ENCODE measurements at regions not wholly inside any gene's neighbourhood (a gene's known extent, or its start where the extent isn't known, plus 50 kb on each side); places are given as distances from the start of the nearest gene placed in this dataset.
"Not testable (repeated sequence)": the region's sequence is repeated elsewhere in the genome, so short reads cannot be mapped to it uniquely, and the experiment has no call there.

DNA sequence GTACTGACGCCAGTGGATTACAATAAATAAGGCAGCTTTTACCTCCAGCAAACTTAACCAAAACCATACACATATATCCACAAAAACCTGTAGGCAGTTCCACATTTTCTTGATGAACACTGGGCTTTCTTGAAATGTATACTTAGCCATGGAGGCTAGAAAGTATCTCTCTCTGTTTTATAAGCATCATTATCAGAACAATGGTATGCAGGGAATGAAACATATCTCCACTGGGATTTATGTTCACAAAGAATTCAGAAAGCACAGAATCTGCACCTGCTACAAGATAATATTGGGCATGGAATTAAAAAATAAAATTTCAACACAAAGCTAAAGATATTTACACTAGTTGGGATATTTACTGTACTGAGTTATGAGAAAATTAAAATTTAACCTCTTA lies 126.1 kb upstream of the RASA1 start:
- in situ Hi-C loops (cut with HindIII; ENCODE audit: low pct_unique_long_range_greater_than_20kb, low sequenced_read_pairs) (no loop called here), intact Hi-C loops (cut with micrococcal nuclease; ENCODE audit: unreplicated experiment) (no loop called here)
- no peak for ATAC-seq
- no peaks in the 10 kb centered on the region for H3K9me3 ChIP-seq (ENCODE audit: control insufficient read depth, insufficient read depth, low read depth, low read length)
- no peak for DNase-seq (ENCODE audit: low read depth, low spot score)
- H3K36me3 ChIP-seq (ENCODE audit: control insufficient read depth, insufficient read depth, low read length) = no peaks in the 10 kb centered on the region
- TF ChIP-seq, protein P1, sequence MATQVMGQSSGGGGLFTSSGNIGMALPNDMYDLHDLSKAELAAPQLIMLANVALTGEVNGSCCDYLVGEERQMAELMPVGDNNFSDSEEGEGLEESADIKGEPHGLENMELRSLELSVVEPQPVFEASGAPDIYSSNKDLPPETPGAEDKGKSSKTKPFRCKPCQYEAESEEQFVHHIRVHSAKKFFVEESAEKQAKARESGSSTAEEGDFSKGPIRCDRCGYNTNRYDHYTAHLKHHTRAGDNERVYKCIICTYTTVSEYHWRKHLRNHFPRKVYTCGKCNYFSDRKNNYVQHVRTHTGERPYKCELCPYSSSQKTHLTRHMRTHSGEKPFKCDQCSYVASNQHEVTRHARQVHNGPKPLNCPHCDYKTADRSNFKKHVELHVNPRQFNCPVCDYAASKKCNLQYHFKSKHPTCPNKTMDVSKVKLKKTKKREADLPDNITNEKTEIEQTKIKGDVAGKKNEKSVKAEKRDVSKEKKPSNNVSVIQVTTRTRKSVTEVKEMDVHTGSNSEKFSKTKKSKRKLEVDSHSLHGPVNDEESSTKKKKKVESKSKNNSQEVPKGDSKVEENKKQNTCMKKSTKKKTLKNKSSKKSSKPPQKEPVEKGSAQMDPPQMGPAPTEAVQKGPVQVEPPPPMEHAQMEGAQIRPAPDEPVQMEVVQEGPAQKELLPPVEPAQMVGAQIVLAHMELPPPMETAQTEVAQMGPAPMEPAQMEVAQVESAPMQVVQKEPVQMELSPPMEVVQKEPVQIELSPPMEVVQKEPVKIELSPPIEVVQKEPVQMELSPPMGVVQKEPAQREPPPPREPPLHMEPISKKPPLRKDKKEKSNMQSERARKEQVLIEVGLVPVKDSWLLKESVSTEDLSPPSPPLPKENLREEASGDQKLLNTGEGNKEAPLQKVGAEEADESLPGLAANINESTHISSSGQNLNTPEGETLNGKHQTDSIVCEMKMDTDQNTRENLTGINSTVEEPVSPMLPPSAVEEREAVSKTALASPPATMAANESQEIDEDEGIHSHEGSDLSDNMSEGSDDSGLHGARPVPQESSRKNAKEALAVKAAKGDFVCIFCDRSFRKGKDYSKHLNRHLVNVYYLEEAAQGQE (IDR thresholded peaks at IDR 0.05; ENCODE audit: insufficient read depth in 1 of 2, low read depth in 2 of 2, low read length in 1 of 2) = no peak
- TF ChIP-seq POLR2AphosphoS5 (IDR thresholded peaks at IDR 0.05; ENCODE audit: low read depth, low read length) (no peak), TCF7L2 (IDR thresholded peaks at IDR 0.05; ENCODE audit: low read depth, low read length) (no peak), SIN3A (IDR thresholded peaks at IDR 0.05; ENCODE audit: borderline replicate concordance, insufficient read depth, low read depth, low read length) (no peak)
- TF ChIP-seq, protein P2, sequence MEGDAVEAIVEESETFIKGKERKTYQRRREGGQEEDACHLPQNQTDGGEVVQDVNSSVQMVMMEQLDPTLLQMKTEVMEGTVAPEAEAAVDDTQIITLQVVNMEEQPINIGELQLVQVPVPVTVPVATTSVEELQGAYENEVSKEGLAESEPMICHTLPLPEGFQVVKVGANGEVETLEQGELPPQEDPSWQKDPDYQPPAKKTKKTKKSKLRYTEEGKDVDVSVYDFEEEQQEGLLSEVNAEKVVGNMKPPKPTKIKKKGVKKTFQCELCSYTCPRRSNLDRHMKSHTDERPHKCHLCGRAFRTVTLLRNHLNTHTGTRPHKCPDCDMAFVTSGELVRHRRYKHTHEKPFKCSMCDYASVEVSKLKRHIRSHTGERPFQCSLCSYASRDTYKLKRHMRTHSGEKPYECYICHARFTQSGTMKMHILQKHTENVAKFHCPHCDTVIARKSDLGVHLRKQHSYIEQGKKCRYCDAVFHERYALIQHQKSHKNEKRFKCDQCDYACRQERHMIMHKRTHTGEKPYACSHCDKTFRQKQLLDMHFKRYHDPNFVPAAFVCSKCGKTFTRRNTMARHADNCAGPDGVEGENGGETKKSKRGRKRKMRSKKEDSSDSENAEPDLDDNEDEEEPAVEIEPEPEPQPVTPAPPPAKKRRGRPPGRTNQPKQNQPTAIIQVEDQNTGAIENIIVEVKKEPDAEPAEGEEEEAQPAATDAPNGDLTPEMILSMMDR (IDR thresholded peaks at IDR 0.05) = no peak
- no peaks in the 10 kb centered on the region for H3K4me1 ChIP-seq (ENCODE audit: control insufficient read depth, insufficient read depth, low read length)
- no peak overlapping the region for H3K27ac ChIP-seq (ENCODE audit: low read length)
- POLR2A ChIA-PET = no interaction called here
- H3K4me3 ChIP-seq (ENCODE audit: low read depth in 2 of 2, low read length in 2 of 2) = no peak overlapping the region
- H3K27me3 ChIP-seq (ENCODE audit: control insufficient read depth, insufficient read depth, low read length) = no peaks in the 10 kb centered on the region
- no TSS peak for BruUV-seq (replicated peaks)
- CTCF ChIA-PET = no interaction called here

DNA sequence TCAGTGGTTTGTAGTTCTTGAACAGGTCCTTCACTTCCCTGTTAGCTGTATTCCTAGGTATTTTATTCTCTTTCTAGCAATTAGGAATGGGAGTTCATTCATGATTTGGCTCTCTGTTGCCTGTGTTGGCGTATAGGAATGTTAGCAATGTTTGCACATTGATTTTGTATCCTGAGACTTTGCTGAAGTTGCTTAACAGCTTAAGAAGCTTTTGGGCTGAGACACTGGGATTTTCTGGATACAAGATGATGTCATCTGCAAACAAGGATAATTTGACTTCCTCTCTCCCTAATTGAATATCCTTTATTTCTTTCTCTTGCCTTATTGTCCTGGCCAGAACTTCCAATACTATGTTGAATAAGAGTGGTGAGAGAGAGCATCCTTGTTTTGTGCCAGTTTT lies 121.8 kb upstream of the RASA1 start:
- H3K27ac ChIP-seq (ENCODE audit: low read length); H3K9me3 ChIP-seq (ENCODE audit: control insufficient read depth, insufficient read depth, low read depth, low read length); ATAC-seq; H3K4me1 ChIP-seq (ENCODE audit: control insufficient read depth, insufficient read depth, low read length); H3K27me3 ChIP-seq (ENCODE audit: control insufficient read depth, insufficient read depth, low read length); POLR2A ChIA-PET; intact Hi-C loops (cut with micrococcal nuclease; ENCODE audit: unreplicated experiment); H3K36me3 ChIP-seq (ENCODE audit: control insufficient read depth, insufficient read depth, low read length); H3K4me3 ChIP-seq (ENCODE audit: low read depth in 2 of 2, low read length in 2 of 2); CTCF ChIA-PET; BruUV-seq (replicated peaks); DNase-seq (ENCODE audit: low read depth, low spot score); in situ Hi-C loops (cut with HindIII; ENCODE audit: low pct_unique_long_range_greater_than_20kb, low sequenced_read_pairs): not testable (repeated sequence)

DNA sequence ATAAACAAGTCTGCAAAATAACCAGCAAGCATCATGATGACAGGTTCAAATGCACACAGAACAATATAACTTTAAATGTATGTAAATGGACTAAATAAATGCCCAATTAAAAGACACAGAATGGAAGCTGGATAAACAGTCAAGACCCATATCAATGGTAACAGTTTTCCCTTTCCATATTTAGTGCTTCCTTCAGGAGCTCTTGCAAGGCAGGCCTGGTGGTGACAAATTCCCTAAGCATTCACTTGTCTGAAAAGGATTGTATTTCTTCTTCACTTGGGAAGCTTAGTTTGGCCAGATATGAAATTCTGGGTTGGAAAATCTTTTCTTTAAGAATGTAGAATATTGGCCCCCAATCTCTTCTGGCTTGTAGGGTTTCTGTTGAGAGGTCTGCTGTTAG lies 120.2 kb upstream of the RASA1 start:
- intact Hi-C loops (cut with micrococcal nuclease; ENCODE audit: unreplicated experiment) = no loop called here

More for the DNA sequence above, 120.2 kb upstream of the RASA1 start:
- TF ChIP-seq POLR2AphosphoS5 (IDR thresholded peaks at IDR 0.05; ENCODE audit: low read depth, low read length) (no peak), SIN3A (IDR thresholded peaks at IDR 0.05; ENCODE audit: borderline replicate concordance, insufficient read depth, low read depth, low read length) (no peak), TCF7L2 (IDR thresholded peaks at IDR 0.05; ENCODE audit: low read depth, low read length) (no peak)
- TF ChIP-seq, protein P1 (IDR thresholded peaks at IDR 0.05; ENCODE audit: insufficient read depth in 1 of 2, low read depth in 2 of 2, low read length in 1 of 2) = no peak
- TF ChIP-seq, protein P2 (IDR thresholded peaks at IDR 0.05) = no peak
- BruUV-seq (replicated peaks) = no TSS peak
- no peak overlapping the region for H3K27ac ChIP-seq (ENCODE audit: low read length)
- H3K4me3 ChIP-seq (ENCODE audit: low read depth in 2 of 2, low read length in 2 of 2) = no peak overlapping the region
- ATAC-seq (no peak), DNase-seq (ENCODE audit: low read depth, low spot score) (no peak)
- H3K9me3 ChIP-seq (ENCODE audit: control insufficient read depth, insufficient read depth, low read depth, low read length) = no peaks in the 10 kb centered on the region
- no peaks in the 10 kb centered on the region for H3K27me3 ChIP-seq (ENCODE audit: control insufficient read depth, insufficient read depth, low read length)
- in situ Hi-C loops (cut with HindIII; ENCODE audit: low pct_unique_long_range_greater_than_20kb, low sequenced_read_pairs) = no loop called here
- POLR2A ChIA-PET = no interaction called here
- no peaks in the 10 kb centered on the region for H3K4me1 ChIP-seq (ENCODE audit: control insufficient read depth, insufficient read depth, low read length)
- CTCF ChIA-PET = no interaction called here
- H3K36me3 ChIP-seq (ENCODE audit: control insufficient read depth, insufficient read depth, low read length) = no peaks in the 10 kb centered on the region
